A673 (cell line): ENCODE measurements at regions not wholly inside any gene's neighbourhood (a gene's known extent, or its start where the extent isn't known, plus 50 kb on each side); places are given as distances from the start of the nearest gene placed in this dataset.

Experiments used
- EZH2 ChIP-seq: fragments of 200-600 bp; sonication (generic); IDR thresholded peaks from 2 replicates; pipeline ENCODE4 v1.6.1; 2017; ENCODE audit warnings: borderline replicate concordance, low read depth, mild to moderate bottlenecking, mixed read lengths, antibody characterized with exemption, low read length; ENCODE audit not compliant: poor library complexity, severe bottlenecking
- TF ChIP-seq, protein P1 (sequence below): fragments of 300-800, 200-600 bp; sonication (generic); conservative IDR thresholded peaks from 2 replicates; pipeline ENCODE4 v1.5.1; 2017; ENCODE audit warnings: low read depth, mild to moderate bottlenecking, antibody characterized with exemption, low read length, moderate library complexity, mixed read lengths

DNA sequence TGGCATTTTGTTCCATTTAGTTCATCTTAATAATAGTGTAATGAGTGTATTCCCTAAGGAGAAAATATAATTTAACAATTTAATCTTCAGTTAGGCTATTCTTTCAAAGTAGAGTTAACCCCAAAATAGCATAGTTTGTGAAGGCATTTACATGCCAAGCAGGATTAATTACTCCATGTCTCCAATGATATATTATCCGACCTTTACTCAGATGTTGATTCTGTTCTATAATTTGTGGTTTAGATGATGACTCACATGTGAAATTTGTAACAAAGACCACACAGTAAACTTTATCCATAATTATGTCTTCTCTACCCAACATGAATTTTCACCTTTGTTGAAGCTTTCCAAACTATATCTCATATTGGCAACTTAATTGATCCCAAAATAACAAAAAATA, 2065.2 kb downstream of the MRPL39 start:
- TF ChIP-seq, protein P1, sequence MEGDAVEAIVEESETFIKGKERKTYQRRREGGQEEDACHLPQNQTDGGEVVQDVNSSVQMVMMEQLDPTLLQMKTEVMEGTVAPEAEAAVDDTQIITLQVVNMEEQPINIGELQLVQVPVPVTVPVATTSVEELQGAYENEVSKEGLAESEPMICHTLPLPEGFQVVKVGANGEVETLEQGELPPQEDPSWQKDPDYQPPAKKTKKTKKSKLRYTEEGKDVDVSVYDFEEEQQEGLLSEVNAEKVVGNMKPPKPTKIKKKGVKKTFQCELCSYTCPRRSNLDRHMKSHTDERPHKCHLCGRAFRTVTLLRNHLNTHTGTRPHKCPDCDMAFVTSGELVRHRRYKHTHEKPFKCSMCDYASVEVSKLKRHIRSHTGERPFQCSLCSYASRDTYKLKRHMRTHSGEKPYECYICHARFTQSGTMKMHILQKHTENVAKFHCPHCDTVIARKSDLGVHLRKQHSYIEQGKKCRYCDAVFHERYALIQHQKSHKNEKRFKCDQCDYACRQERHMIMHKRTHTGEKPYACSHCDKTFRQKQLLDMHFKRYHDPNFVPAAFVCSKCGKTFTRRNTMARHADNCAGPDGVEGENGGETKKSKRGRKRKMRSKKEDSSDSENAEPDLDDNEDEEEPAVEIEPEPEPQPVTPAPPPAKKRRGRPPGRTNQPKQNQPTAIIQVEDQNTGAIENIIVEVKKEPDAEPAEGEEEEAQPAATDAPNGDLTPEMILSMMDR: no peak
- no peak for TF ChIP-seq EZH2
